GM12878 (cell line): ENCODE measurements at regions not wholly inside any gene's neighbourhood (a gene's known extent, or its start where the extent isn't known, plus 50 kb on each side); places are given as distances from the start of the nearest gene placed in this dataset.

Experiments used
- ATAC-seq: fragments of 200-7000 bp; cut with Tn5 transposase; 3 replicates; pipeline ENCODE4 v1.9.1; 2020; ENCODE audit warnings: mild to moderate bottlenecking, moderate library complexity
- BruUV-seq: library from RNA; stranded (reverse); fragments of 400-500 nt; replicated peaks from 2 replicates; lab custom pipeline; 2021; lab: Mats Ljungman, UMichigan
- CTCF ChIA-PET: fragments of 300-600 bp; sonication (Branson Sonifier 250); formaldehyde crosslinking; extraction: SDS; loops from one replicate; lab custom pipeline; 2021; ENCODE audit warnings: inconsistent platforms; lab: Yijun Ruan, JAX
- POLR2A ChIA-PET: fragments of 350-600 bp; formaldehyde crosslinking; extraction: SDS; loops from one replicate; lab custom pipeline; 2021; ENCODE audit warnings: inconsistent platforms; lab: Charles Lee
- RAD21 ChIA-PET: fragments of 300-600 bp; sonication (Branson Sonifier 250); formaldehyde crosslinking; loops from one replicate; lab custom pipeline; 2023; ENCODE audit warnings: antibody characterized with exemption; ENCODE audit not compliant: unreplicated experiment; lab: Charles Lee
- SMC1A ChIA-PET: fragments of 300-600 bp; sonication (Branson Sonifier 250); formaldehyde crosslinking; loops from one replicate; lab custom pipeline; 2023; ENCODE audit not compliant: unreplicated experiment, uncharacterized antibody; lab: Charles Lee
- DNase-seq: peaks from one replicate; pipeline ENCODE4 v3.0.0-alpha.2; 2011; ENCODE audit warnings: low read depth, low spot score
- FAIRE-seq: peaks from 3 replicates; lab custom pipeline; 2011; peaks lifted over from hg19 to GRCh38; lab: Jason Lieb, UNC
- H2AFZ ChIP-seq: 2 replicates; pipeline ENCODE4 v1.6.0; 2011; ENCODE audit warnings: low read depth, low read length, control low read depth; ENCODE audit not compliant: control insufficient read depth
- H3K27ac ChIP-seq: 2 replicates; pipeline ENCODE4 v1.5.1; 2011; ENCODE audit warnings: control low read depth; ENCODE audit not compliant: control insufficient read depth, insufficient read depth
- H3K27me3 ChIP-seq, 2 experiments: replicated peaks in 1 of 2; 2 replicates each; pipeline versions ENCODE4 v1.6.0 to v1.6.1; 2011; ENCODE audit warnings: low read length in 1 of 2; ENCODE audit not compliant: control insufficient read depth in 2 of 2, insufficient read depth in 2 of 2
- H3K36me3 ChIP-seq, 2 experiments: 2 replicates each; pipeline ENCODE4 v1.5.1; 2011; ENCODE audit warnings: low read length in 1 of 2; ENCODE audit not compliant: control insufficient read depth in 2 of 2, insufficient read depth in 2 of 2
- H3K4me1 ChIP-seq: 2 replicates; pipeline ENCODE4 v1.6.1; 2011; ENCODE audit warnings: mild to moderate bottlenecking, low read length, moderate library complexity, mixed read lengths; ENCODE audit not compliant: control insufficient read depth, insufficient read depth
- H3K4me2 ChIP-seq: 2 replicates; pipeline ENCODE4 v1.6.0; 2011; ENCODE audit warnings: control low read depth; ENCODE audit not compliant: control insufficient read depth, insufficient read depth
- H3K4me3 ChIP-seq: fragments of 200-600 bp; sonication (generic); 2 replicates; pipeline ENCODE4 v1.5.1; 2016
- H3K79me2 ChIP-seq: 2 replicates; pipeline ENCODE4 v1.6.0; 2011; ENCODE audit warnings: low read length; ENCODE audit not compliant: control insufficient read depth, insufficient read depth
- H3K9ac ChIP-seq: 2 replicates; pipeline ENCODE4 v1.8.0; 2011; ENCODE audit warnings: low read length, control low read depth, mixed read lengths; ENCODE audit not compliant: control insufficient read depth, insufficient read depth
- H3K9me3 ChIP-seq: replicated peaks from 3 replicates; pipeline ENCODE4 v1.5.1; 2011; ENCODE audit warnings: mild to moderate bottlenecking, low read length; ENCODE audit not compliant: control insufficient read depth, insufficient read depth
- H4K20me1 ChIP-seq: 2 replicates; pipeline ENCODE4 v1.6.0; 2011; ENCODE audit not compliant: control insufficient read depth, insufficient read depth
- BCLAF1 ChIP-seq: fragments of 450-650 bp; IDR thresholded peaks from 2 replicates; pipeline ENCODE4 v1.6.1; 2017; ENCODE audit warnings: antibody characterized with exemption, mild to moderate bottlenecking, moderate library complexity
- EGR1 ChIP-seq, 2 experiments: IDR thresholded peaks; 1 replicate in 1 of 2; 2 replicates in 1 of 2; pipeline ENCODE4 v1.6.1; 2011 to 2012; ENCODE audit warnings: low read depth in 2 of 2, low read length in 2 of 2, borderline replicate concordance in 1 of 2, mild to moderate bottlenecking in 1 of 2, moderate library complexity in 1 of 2
- IKZF1 ChIP-seq: fragments of 450-650 bp; conservative IDR thresholded peaks from 2 replicates; pipeline ENCODE4 v1.6.1; 2017; ENCODE audit warnings: antibody characterized with exemption, mild to moderate bottlenecking
- KAT2A ChIP-seq: conservative IDR thresholded peaks from 2 replicates; pipeline ENCODE4 v1.6.1; 2011; ENCODE audit warnings: low read depth, low read length; ENCODE audit not compliant: control insufficient read depth
- WGBS: methylation state at CpG from one replicate; pipeline ENCODE4 v1.1.6; 2016; ENCODE audit warnings: low lambda C conversion rate; ENCODE audit not compliant: insufficient replicate concordance, insufficient coverage; ENCODE audit errors: missing lambda C conversion rate; 5-methylcytosine and 5-hydroxymethylcytosine counted together
- in situ Hi-C: fragments of 300-500 bp; cut with MboI; formaldehyde crosslinking; loops from 9 replicates; pipeline ENCODE4 v1.14.3; 2018; ENCODE audit warnings: mixed read lengths
- intact Hi-C: fragments of 100-400 bp; cut with micrococcal nuclease; formaldehyde crosslinking; loops from one replicate; pipeline ENCODE4 v1.14.2; 2022; ENCODE audit not compliant: unreplicated experiment
- TF ChIP-seq, protein P1 (sequence below): IDR thresholded peaks from 2 replicates; pipeline ENCODE4 v1.6.1; 2012; ENCODE audit warnings: improper control_type of control experiment, low read depth, low read length; ENCODE audit not compliant: insufficient replicate concordance
- TF ChIP-seq, protein P2 (sequence below): IDR thresholded peaks from 2 replicates; pipeline ENCODE4 v1.6.1; 2011; ENCODE audit warnings: borderline replicate concordance, low read depth, mild to moderate bottlenecking, moderate library complexity, low read length; ENCODE audit not compliant: insufficient read depth, poor library complexity, severe bottlenecking

- TF ChIP-seq IKZF1 (no peak), KAT2A (no peak)
- FAIRE-seq (no peak), ATAC-seq (no peak), DNase-seq (no peak)
- H2AFZ ChIP-seq = no peak overlapping the region
- WGBS = 19% methylated on average over 1 of the region's 1 CpG
- intact Hi-C loops = no loop called here
- no peak overlapping the region for H3K9ac ChIP-seq
- H4K20me1 ChIP-seq = no peaks in the 10 kb centered on the region
- H3K9me3 ChIP-seq = peaks cover 4% of the 10 kb centered on the region; the same call in 1 of the 3 replicates
- BruUV-seq = no TSS peak
- RAD21 ChIA-PET = no interaction called here
- no peak overlapping the region for H3K27ac ChIP-seq
- CTCF ChIA-PET = no interaction called here
- no peak overlapping the region for H3K4me3 ChIP-seq
- H3K4me1 ChIP-seq = no peaks in the 10 kb centered on the region
- in situ Hi-C loops = no loop called here
- no peak overlapping the region for H3K4me2 ChIP-seq
- H3K27me3 ChIP-seq = no peaks in the 10 kb centered on the region; a peak in 1 of 4 replicates
- SMC1A ChIA-PET = no interaction called here
- POLR2A ChIA-PET = no interaction called here
- no peaks in the 10 kb centered on the region for H3K36me3 ChIP-seq
- no peaks in the 10 kb centered on the region for H3K79me2 ChIP-seq
Observed at GRCh38 chr5:5626412-5626811, 203.9 kb downstream of the ICE1 start.

- 51% methylated on average over 3 of the region's 3 CpGs for WGBS
- no TSS peak for BruUV-seq
- no peak for TF ChIP-seq EGR1 (IDR thresholded peaks at IDR 0.05; ENCODE audit: borderline replicate concordance in 1 of 2, low read depth in 2 of 2, low read length in 2 of 2)
- TF ChIP-seq, protein P1, sequence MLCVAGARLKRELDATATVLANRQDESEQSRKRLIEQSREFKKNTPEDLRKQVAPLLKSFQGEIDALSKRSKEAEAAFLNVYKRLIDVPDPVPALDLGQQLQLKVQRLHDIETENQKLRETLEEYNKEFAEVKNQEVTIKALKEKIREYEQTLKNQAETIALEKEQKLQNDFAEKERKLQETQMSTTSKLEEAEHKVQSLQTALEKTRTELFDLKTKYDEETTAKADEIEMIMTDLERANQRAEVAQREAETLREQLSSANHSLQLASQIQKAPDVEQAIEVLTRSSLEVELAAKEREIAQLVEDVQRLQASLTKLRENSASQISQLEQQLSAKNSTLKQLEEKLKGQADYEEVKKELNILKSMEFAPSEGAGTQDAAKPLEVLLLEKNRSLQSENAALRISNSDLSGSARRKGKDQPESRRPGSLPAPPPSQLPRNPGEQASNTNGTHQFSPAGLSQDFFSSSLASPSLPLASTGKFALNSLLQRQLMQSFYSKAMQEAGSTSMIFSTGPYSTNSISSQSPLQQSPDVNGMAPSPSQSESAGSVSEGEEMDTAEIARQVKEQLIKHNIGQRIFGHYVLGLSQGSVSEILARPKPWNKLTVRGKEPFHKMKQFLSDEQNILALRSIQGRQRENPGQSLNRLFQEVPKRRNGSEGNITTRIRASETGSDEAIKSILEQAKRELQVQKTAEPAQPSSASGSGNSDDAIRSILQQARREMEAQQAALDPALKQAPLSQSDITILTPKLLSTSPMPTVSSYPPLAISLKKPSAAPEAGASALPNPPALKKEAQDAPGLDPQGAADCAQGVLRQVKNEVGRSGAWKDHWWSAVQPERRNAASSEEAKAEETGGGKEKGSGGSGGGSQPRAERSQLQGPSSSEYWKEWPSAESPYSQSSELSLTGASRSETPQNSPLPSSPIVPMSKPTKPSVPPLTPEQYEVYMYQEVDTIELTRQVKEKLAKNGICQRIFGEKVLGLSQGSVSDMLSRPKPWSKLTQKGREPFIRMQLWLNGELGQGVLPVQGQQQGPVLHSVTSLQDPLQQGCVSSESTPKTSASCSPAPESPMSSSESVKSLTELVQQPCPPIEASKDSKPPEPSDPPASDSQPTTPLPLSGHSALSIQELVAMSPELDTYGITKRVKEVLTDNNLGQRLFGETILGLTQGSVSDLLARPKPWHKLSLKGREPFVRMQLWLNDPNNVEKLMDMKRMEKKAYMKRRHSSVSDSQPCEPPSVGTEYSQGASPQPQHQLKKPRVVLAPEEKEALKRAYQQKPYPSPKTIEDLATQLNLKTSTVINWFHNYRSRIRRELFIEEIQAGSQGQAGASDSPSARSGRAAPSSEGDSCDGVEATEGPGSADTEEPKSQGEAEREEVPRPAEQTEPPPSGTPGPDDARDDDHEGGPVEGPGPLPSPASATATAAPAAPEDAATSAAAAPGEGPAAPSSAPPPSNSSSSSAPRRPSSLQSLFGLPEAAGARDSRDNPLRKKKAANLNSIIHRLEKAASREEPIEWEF = no peak
- TF ChIP-seq, protein P2, sequence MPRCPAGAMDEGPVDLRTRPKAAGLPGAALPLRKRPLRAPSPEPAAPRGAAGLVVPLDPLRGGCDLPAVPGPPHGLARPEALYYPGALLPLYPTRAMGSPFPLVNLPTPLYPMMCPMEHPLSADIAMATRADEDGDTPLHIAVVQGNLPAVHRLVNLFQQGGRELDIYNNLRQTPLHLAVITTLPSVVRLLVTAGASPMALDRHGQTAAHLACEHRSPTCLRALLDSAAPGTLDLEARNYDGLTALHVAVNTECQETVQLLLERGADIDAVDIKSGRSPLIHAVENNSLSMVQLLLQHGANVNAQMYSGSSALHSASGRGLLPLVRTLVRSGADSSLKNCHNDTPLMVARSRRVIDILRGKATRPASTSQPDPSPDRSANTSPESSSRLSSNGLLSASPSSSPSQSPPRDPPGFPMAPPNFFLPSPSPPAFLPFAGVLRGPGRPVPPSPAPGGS = no peak
- TF ChIP-seq BCLAF1 = no peak
Observed at GRCh38 chr5:5625491-5625890, 203.0 kb downstream of the ICE1 start.

More at GRCh38 chr5:5625491-5625890, 203.0 kb downstream of the ICE1 start:
- ChIA-PET RAD21 (no interaction called here), SMC1A (no interaction called here), POLR2A (no interaction called here), CTCF (no interaction called here)
- H4K20me1 ChIP-seq = no peaks in the 10 kb centered on the region
- no peak overlapping the region for H3K9ac ChIP-seq
- no peaks in the 10 kb centered on the region; a peak in 1 of 4 replicates for H3K27me3 ChIP-seq
- H2AFZ ChIP-seq = no peak overlapping the region
- H3K79me2 ChIP-seq = no peaks in the 10 kb centered on the region
- FAIRE-seq = no peak
- in situ Hi-C loops = no loop called here
- no peak for DNase-seq
- H3K27ac ChIP-seq = no peak overlapping the region
- H3K36me3 ChIP-seq = no peaks in the 10 kb centered on the region
- H3K9me3 ChIP-seq = peaks cover 4% of the 10 kb centered on the region; the same call in 1 of the 3 replicates
- H3K4me2 ChIP-seq = no peak overlapping the region
- intact Hi-C loops = no loop called here
- no peak for ATAC-seq
- no peak overlapping the region for H3K4me3 ChIP-seq
- H3K4me1 ChIP-seq = no peaks in the 10 kb centered on the region
